ENCODE measurements at regions not wholly inside any gene's neighbourhood (a gene's known extent, or its start where the extent isn't known, plus 50 kb on each side); places are given as distances from the start of the nearest gene placed in this dataset.

DNA sequence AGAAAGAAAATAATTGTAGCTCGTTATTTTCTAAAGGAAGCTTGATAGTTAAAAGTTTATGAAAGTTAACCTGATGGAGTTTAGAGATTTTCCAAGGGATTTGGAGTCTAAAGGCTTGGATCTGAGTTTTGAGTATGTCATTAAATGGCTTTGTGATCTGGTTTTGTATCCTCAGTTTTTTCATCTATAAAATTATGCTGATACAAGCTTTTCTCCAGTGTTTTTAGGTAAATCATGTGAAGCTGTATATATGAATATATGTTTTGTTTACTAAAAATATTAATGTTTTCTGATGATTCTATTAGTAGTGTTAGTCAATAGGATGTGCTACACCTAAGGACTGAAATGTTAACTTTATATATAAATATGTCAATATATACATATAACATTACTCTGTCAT lies 727.8 kb downstream of the CDH11 start:
- TF ChIP-seq, protein P1, sequence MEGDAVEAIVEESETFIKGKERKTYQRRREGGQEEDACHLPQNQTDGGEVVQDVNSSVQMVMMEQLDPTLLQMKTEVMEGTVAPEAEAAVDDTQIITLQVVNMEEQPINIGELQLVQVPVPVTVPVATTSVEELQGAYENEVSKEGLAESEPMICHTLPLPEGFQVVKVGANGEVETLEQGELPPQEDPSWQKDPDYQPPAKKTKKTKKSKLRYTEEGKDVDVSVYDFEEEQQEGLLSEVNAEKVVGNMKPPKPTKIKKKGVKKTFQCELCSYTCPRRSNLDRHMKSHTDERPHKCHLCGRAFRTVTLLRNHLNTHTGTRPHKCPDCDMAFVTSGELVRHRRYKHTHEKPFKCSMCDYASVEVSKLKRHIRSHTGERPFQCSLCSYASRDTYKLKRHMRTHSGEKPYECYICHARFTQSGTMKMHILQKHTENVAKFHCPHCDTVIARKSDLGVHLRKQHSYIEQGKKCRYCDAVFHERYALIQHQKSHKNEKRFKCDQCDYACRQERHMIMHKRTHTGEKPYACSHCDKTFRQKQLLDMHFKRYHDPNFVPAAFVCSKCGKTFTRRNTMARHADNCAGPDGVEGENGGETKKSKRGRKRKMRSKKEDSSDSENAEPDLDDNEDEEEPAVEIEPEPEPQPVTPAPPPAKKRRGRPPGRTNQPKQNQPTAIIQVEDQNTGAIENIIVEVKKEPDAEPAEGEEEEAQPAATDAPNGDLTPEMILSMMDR (IDR thresholded peaks at IDR 0.05) = no peak
- TF ChIP-seq POLR2AphosphoS5 (IDR thresholded peaks at IDR 0.05; ENCODE audit: insufficient read depth in 1 of 2, low read depth in 1 of 2) (no peak), POLR2A (IDR thresholded peaks at IDR 0.05) (no peak)
- H3K36me3 ChIP-seq = no peaks in the 10 kb centered on the region
- H3K9me3 ChIP-seq = no peaks in the 10 kb centered on the region
- H3K27ac ChIP-seq = no peak overlapping the region
- intact Hi-C loops (cut with DNase I) = no loop called here
- H3K27me3 ChIP-seq = no peaks in the 10 kb centered on the region
- H3K4me1 ChIP-seq = peaks cover 23% of the 10 kb centered on the region
- no peak for DNase-seq (ENCODE audit: extremely low spot score in 2 of 2)
- no peak overlapping the region for H3K4me3 ChIP-seq

DNA sequence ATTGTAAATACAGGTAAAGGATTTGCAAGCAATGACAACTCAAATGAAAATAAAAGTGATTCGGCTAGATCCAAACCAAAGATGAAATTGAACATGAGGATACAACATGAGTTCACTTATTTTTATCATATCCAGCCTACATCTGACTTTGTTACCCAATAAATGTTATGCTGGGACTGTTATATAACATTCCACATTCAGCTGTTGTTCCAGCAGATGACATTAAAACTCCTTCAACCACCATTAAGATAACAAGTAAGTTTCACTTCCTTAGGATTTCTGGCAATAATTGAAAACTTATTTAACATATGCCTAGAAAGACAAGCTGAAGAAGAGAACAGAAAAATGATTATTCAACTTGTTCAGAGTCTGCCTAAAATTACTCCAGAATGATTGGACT lies 729.4 kb downstream of the CDH11 start:
- Histone ChIP-seq H3K27me3 (no peaks in the 10 kb centered on the region), H3K27ac (no peak overlapping the region), H3K4me1 (peaks cover 23% of the 10 kb centered on the region), H3K9me3 (no peaks in the 10 kb centered on the region), H3K36me3 (no peaks in the 10 kb centered on the region), H3K4me3 (no peak overlapping the region)
- TF ChIP-seq POLR2A (IDR thresholded peaks at IDR 0.05) (no peak), POLR2AphosphoS5 (IDR thresholded peaks at IDR 0.05; ENCODE audit: insufficient read depth in 1 of 2, low read depth in 1 of 2) (no peak)
- TF ChIP-seq, protein P1 (IDR thresholded peaks at IDR 0.05) = no peak
- DNase-seq (ENCODE audit: extremely low spot score in 2 of 2) = no peak
- intact Hi-C loops (cut with DNase I) = no loop called here

DNA sequence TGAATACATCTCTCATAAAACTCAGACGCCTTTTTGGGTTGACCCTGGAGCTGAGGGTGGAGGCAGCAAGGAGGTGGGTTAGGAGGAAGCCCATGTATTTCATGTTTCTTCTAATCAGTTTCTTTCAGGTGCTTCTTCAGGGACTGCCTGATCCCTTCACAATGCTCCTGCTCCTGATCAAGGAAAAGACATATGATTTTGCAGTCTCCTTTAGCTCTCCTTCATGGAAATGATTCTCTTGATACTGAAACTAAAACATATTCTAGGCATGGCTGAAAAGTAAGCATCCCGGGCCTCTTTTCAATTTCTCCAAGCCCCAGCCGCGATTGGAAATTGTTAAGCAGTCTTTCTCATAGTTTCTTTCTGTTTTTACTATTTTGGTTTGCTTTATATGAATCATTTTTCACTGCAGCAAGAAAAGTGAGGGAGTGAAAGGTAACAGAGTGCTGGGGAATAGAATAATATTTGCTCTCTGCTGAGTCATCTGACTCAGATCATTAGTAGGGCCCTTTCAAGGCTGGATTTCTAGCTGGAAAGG lies 730.7 kb downstream of the CDH11 start:
- DNase-seq (ENCODE audit: extremely low spot score in 2 of 2) = no peak
- intact Hi-C loops (cut with DNase I) = no loop called here
- TF ChIP-seq POLR2AphosphoS5 (IDR thresholded peaks at IDR 0.05; ENCODE audit: insufficient read depth in 1 of 2, low read depth in 1 of 2) = no peak
- no peaks in the 10 kb centered on the region for H3K27me3 ChIP-seq
- H3K27ac ChIP-seq = peak overlapping the region; percentile 45
- no peak overlapping the region for H3K4me3 ChIP-seq
- H3K9me3 ChIP-seq = no peaks in the 10 kb centered on the region
- H3K36me3 ChIP-seq = no peaks in the 10 kb centered on the region
- H3K4me1 ChIP-seq = peaks cover 23% of the 10 kb centered on the region

- peaks cover 23% of the 10 kb centered on the region for H3K4me1 ChIP-seq
- intact Hi-C loops (cut with DNase I) = no loop called here
Observed at GRCh38 chr16:64390102-64390501, 731.8 kb downstream of the CDH11 start.

DNA sequence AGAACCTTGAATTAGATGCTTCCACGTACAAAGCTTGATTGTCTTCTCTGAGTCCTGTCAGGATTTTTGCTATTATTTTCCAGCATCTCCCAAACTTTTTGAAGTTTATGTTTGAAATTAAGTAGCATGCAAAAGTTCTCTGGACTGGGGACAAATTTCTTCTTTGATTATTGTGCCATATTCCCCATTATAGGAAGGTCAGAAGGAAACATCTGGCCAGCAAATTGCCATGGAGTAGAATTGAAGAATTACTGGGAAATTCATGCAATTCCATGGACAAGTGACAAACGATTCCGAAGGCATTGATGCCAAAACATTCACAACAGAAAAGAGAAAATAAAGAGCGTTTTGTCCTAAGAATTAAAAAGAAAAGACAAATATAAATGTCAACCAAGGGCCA lies 737.2 kb downstream of the CDH11 start:
- no peak for DNase-seq (ENCODE audit: extremely low spot score in 2 of 2)

More at GRCh38 chr16:64390102-64390501, 731.8 kb downstream of the CDH11 start:
- TF ChIP-seq, protein P1 (IDR thresholded peaks at IDR 0.05) = no peak
- TF ChIP-seq POLR2A (IDR thresholded peaks at IDR 0.05) (no peak), POLR2AphosphoS5 (IDR thresholded peaks at IDR 0.05; ENCODE audit: insufficient read depth in 1 of 2, low read depth in 1 of 2) (no peak)
- no peaks in the 10 kb centered on the region for H3K36me3 ChIP-seq
- H3K27me3 ChIP-seq = no peaks in the 10 kb centered on the region
- no peak for DNase-seq (ENCODE audit: extremely low spot score in 2 of 2)
- peak overlapping the region; percentile 45 for H3K27ac ChIP-seq
- no peaks in the 10 kb centered on the region for H3K9me3 ChIP-seq
- H3K4me3 ChIP-seq = no peak overlapping the region

More for the DNA sequence above, 737.2 kb downstream of the CDH11 start:
- Histone ChIP-seq H3K9me3 (no peaks in the 10 kb centered on the region), H3K4me1 (no peaks in the 10 kb centered on the region), H3K27me3 (no peaks in the 10 kb centered on the region), H3K4me3 (no peak overlapping the region), H3K27ac (no peak overlapping the region), H3K36me3 (no peaks in the 10 kb centered on the region)
- TF ChIP-seq POLR2A (IDR thresholded peaks at IDR 0.05) (no peak), POLR2AphosphoS5 (IDR thresholded peaks at IDR 0.05; ENCODE audit: insufficient read depth in 1 of 2, low read depth in 1 of 2) (no peak)
- TF ChIP-seq, protein P1 (IDR thresholded peaks at IDR 0.05) = no peak
- intact Hi-C loops (cut with DNase I) = no loop called here

Data from vagina (tissue), 2 donors.